ENCODE measurements at regions not wholly inside any gene's neighbourhood (a gene's known extent, or its start where the extent isn't known, plus 50 kb on each side); places are given as distances from the start of the nearest gene placed in this dataset.
"Not testable (repeated sequence)": the region's sequence is repeated elsewhere in the genome, so short reads cannot be mapped to it uniquely, and the experiment has no call there.

- Histone ChIP-seq H3K27ac (ENCODE audit: insufficient read depth in 1 of 2, low read depth in 1 of 2, low read length in 2 of 2, poor library complexity in 1 of 2, severe bottlenecking in 2 of 2) (no peak overlapping the region), H3K9me3 (ENCODE audit: control extremely low read depth in 1 of 5, control insufficient read depth in 4 of 5, insufficient read depth in 2 of 5, low read depth in 1 of 5, low read length in 4 of 5) (no peaks in the 10 kb centered on the region), H3K36me3 (ENCODE audit: control insufficient read depth in 4 of 4, insufficient read depth in 4 of 4, low read length in 3 of 4) (no peaks in the 10 kb centered on the region), H3K4me1 (ENCODE audit: control extremely low read depth in 1 of 4, control insufficient read depth in 4 of 4, insufficient read depth in 4 of 4, low read length in 3 of 4) (no peaks in the 10 kb centered on the region), H3K4me3 (ENCODE audit: control insufficient read depth in 1 of 7, extremely low read depth in 1 of 7, insufficient read depth in 4 of 7, low read depth in 2 of 7, low read length in 6 of 7) (no peak overlapping the region), H3K27me3 (replicated peaks in 2 of 5; ENCODE audit: control insufficient read depth in 4 of 5, insufficient read depth in 5 of 5, low read length in 4 of 5) (peaks cover 0 to 2% (median 0%) of the 10 kb centered on the region in 5 experiments)
- ChIA-PET POLR2A (no interaction called here), CTCF (interaction anchor here (0.6 to 1.4 kb wide), 4 partner anchors 8 to 917 kb away, joined by 3 to 4 read pairs (median 3); no protein-coding TSS in a partner anchor)
- peak in 2 of 3 donors; percentile 15 to 26 for DNase-seq
- WGBS (ENCODE audit: insufficient coverage): 80% methylated on average over 1 of the region's 5 CpGs
Observed at GRCh38 chr13:62119739-62120700, 704.4 kb upstream of the PCDH20 start.

DNA sequence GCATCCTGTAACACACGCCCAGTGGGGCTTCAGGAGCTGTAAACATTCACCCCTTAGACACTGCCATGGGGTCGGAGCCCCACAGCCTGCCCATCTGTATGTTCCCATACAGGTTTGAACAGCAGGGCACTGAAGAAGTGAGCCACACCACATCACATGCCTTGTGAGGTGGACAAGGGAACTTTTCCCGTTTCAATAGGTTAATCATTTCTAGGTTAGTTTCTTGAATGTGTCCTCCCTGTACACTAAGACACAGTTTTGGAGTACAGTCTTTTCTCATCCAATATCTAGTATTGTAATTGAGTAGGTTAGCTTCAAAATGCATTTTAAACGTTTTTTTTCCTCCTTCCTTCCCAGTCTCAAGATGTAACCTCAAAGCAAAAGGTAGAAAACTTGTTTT, 700.2 kb upstream of the PCDH20 start:
- ChIA-PET CTCF (no interaction called here), POLR2A (no interaction called here)
- WGBS (ENCODE audit: insufficient coverage): 100% methylated on average over 2 of the region's 4 CpGs
- Histone ChIP-seq H3K36me3 (ENCODE audit: control insufficient read depth in 4 of 4, insufficient read depth in 4 of 4, low read length in 3 of 4) (no peaks in the 10 kb centered on the region), H3K4me1 (ENCODE audit: control extremely low read depth in 1 of 4, control insufficient read depth in 4 of 4, insufficient read depth in 4 of 4, low read length in 3 of 4) (no peaks in the 10 kb centered on the region), H3K4me3 (ENCODE audit: control insufficient read depth in 1 of 7, extremely low read depth in 1 of 7, insufficient read depth in 4 of 7, low read depth in 2 of 7, low read length in 6 of 7) (no peak overlapping the region), H3K27me3 (replicated peaks in 2 of 5; ENCODE audit: control insufficient read depth in 4 of 5, insufficient read depth in 5 of 5, low read length in 4 of 5) (peaks cover 0 to under 1% (median 0%) of the 10 kb centered on the region in 5 experiments), H3K9me3 (ENCODE audit: control extremely low read depth in 1 of 5, control insufficient read depth in 4 of 5, insufficient read depth in 2 of 5, low read depth in 1 of 5, low read length in 4 of 5) (no peaks in the 10 kb centered on the region), H3K27ac (ENCODE audit: insufficient read depth in 1 of 2, low read depth in 1 of 2, low read length in 2 of 2, poor library complexity in 1 of 2, severe bottlenecking in 2 of 2) (no peak overlapping the region)
- DNase-seq: no peak

- Histone ChIP-seq H3K27me3 (replicated peaks in 2 of 5; ENCODE audit: control insufficient read depth in 4 of 5, insufficient read depth in 5 of 5, low read length in 4 of 5) (no peaks in the 10 kb centered on the region), H3K36me3 (ENCODE audit: control insufficient read depth in 4 of 4, insufficient read depth in 4 of 4, low read length in 3 of 4) (no peaks in the 10 kb centered on the region), H3K9me3 (ENCODE audit: control extremely low read depth in 1 of 5, control insufficient read depth in 4 of 5, insufficient read depth in 2 of 5, low read depth in 1 of 5, low read length in 4 of 5) (no peaks in the 10 kb centered on the region), H3K4me1 (ENCODE audit: control extremely low read depth in 1 of 4, control insufficient read depth in 4 of 4, insufficient read depth in 4 of 4, low read length in 3 of 4) (no peaks in the 10 kb centered on the region), H3K27ac (ENCODE audit: insufficient read depth in 1 of 2, low read depth in 1 of 2, low read length in 2 of 2, poor library complexity in 1 of 2, severe bottlenecking in 2 of 2) (no peak overlapping the region), H3K4me3 (ENCODE audit: control insufficient read depth in 1 of 7, extremely low read depth in 1 of 7, insufficient read depth in 4 of 7, low read depth in 2 of 7, low read length in 6 of 7) (no peak overlapping the region)
- DNase-seq: no peak
- 100% methylated on average over 1 of the region's 3 CpGs for WGBS (ENCODE audit: insufficient coverage)
- POLR2A ChIA-PET: no interaction called here
- CTCF ChIA-PET: no interaction called here
Observed at GRCh38 chr13:62113179-62113578, 697.5 kb upstream of the PCDH20 start.

- Histone ChIP-seq H3K27ac (ENCODE audit: insufficient read depth in 1 of 2, low read depth in 1 of 2, low read length in 2 of 2, poor library complexity in 1 of 2, severe bottlenecking in 2 of 2) (no peak overlapping the region), H3K9me3 (ENCODE audit: control extremely low read depth in 1 of 5, control insufficient read depth in 4 of 5, insufficient read depth in 2 of 5, low read depth in 1 of 5, low read length in 4 of 5) (no peaks in the 10 kb centered on the region), H3K4me3 (ENCODE audit: control insufficient read depth in 1 of 7, extremely low read depth in 1 of 7, insufficient read depth in 4 of 7, low read depth in 2 of 7, low read length in 6 of 7) (no peak overlapping the region), H3K36me3 (ENCODE audit: control insufficient read depth in 4 of 4, insufficient read depth in 4 of 4, low read length in 3 of 4) (no peaks in the 10 kb centered on the region), H3K27me3 (replicated peaks in 2 of 5; ENCODE audit: control insufficient read depth in 4 of 5, insufficient read depth in 5 of 5, low read length in 4 of 5) (no peaks in the 10 kb centered on the region), H3K4me1 (ENCODE audit: control extremely low read depth in 1 of 4, control insufficient read depth in 4 of 4, insufficient read depth in 4 of 4, low read length in 3 of 4) (no peaks in the 10 kb centered on the region)
- ChIA-PET POLR2A (no interaction called here), CTCF (no interaction called here)
- no peak for DNase-seq
- 100% methylated on average over 1 of the region's 4 CpGs for WGBS (ENCODE audit: insufficient coverage)
Observed at GRCh38 chr13:62110079-62110478, 694.4 kb upstream of the PCDH20 start.

DNA sequence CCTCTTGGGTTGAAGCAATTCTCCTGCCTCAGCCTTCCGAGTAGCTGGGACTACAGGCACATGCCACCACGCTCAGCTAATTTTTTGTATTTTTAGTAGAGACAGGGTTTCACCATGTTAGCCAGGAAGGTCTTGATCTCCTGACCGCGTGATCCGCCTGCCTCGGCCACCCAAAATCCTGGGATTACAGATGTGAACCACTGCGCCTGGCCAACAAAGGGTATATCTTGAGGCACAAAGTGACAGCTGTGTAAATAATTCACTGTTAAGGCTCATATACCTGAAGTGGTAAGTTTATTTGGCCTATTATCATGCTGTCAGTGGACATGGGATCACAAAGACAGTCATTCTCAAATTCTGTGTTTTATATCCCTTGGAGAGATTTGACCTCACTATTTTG, 688.5 kb upstream of the PCDH20 start:
- H3K4me3 ChIP-seq (ENCODE audit: control insufficient read depth in 1 of 7, extremely low read depth in 1 of 7, insufficient read depth in 4 of 7, low read depth in 2 of 7, low read length in 6 of 7); CTCF ChIA-PET; H3K36me3 ChIP-seq (ENCODE audit: control insufficient read depth in 4 of 4, insufficient read depth in 4 of 4, low read length in 3 of 4); H3K9me3 ChIP-seq (ENCODE audit: control extremely low read depth in 1 of 5, control insufficient read depth in 4 of 5, insufficient read depth in 2 of 5, low read depth in 1 of 5, low read length in 4 of 5); DNase-seq; H3K4me1 ChIP-seq (ENCODE audit: control extremely low read depth in 1 of 4, control insufficient read depth in 4 of 4, insufficient read depth in 4 of 4, low read length in 3 of 4); H3K27me3 ChIP-seq (replicated peaks in 2 of 5; ENCODE audit: control insufficient read depth in 4 of 5, insufficient read depth in 5 of 5, low read length in 4 of 5); POLR2A ChIA-PET; H3K27ac ChIP-seq (ENCODE audit: insufficient read depth in 1 of 2, low read depth in 1 of 2, low read length in 2 of 2, poor library complexity in 1 of 2, severe bottlenecking in 2 of 2): not testable (repeated sequence)
- WGBS (ENCODE audit: insufficient coverage): 87% methylated on average over 5 of the region's 7 CpGs

GRCh38 chr13:62096652-62097051, 681.0 kb upstream of the PCDH20 start:
- no CpG with 5 or more reads among the region's 1 CpG for WGBS (ENCODE audit: insufficient coverage)
- Histone ChIP-seq H3K36me3 (ENCODE audit: control insufficient read depth in 4 of 4, insufficient read depth in 4 of 4, low read length in 3 of 4) (no peaks in the 10 kb centered on the region), H3K27me3 (replicated peaks in 2 of 5; ENCODE audit: control insufficient read depth in 4 of 5, insufficient read depth in 5 of 5, low read length in 4 of 5) (no peaks in the 10 kb centered on the region), H3K9me3 (ENCODE audit: control extremely low read depth in 1 of 5, control insufficient read depth in 4 of 5, insufficient read depth in 2 of 5, low read depth in 1 of 5, low read length in 4 of 5) (no peaks in the 10 kb centered on the region), H3K27ac (ENCODE audit: insufficient read depth in 1 of 2, low read depth in 1 of 2, low read length in 2 of 2, poor library complexity in 1 of 2, severe bottlenecking in 2 of 2) (no peak overlapping the region), H3K4me1 (ENCODE audit: control extremely low read depth in 1 of 4, control insufficient read depth in 4 of 4, insufficient read depth in 4 of 4, low read length in 3 of 4) (no peaks in the 10 kb centered on the region), H3K4me3 (ENCODE audit: control insufficient read depth in 1 of 7, extremely low read depth in 1 of 7, insufficient read depth in 4 of 7, low read depth in 2 of 7, low read length in 6 of 7) (no peak overlapping the region)
- no peak for DNase-seq
- ChIA-PET CTCF (interaction anchor here (1.3 kb wide), 1 partner anchor 9 kb away, joined by 4 read pairs; no protein-coding TSS in a partner anchor), POLR2A (no interaction called here)

- no peaks in the 10 kb centered on the region for H3K27me3 ChIP-seq (replicated peaks in 2 of 5; ENCODE audit: control insufficient read depth in 4 of 5, insufficient read depth in 5 of 5, low read length in 4 of 5)
Observed at GRCh38 chr13:62094932-62095331, 679.3 kb upstream of the PCDH20 start.

More at GRCh38 chr13:62094932-62095331, 679.3 kb upstream of the PCDH20 start:
- no peak for DNase-seq
- CTCF ChIA-PET: no interaction called here
- Histone ChIP-seq H3K4me1 (ENCODE audit: control extremely low read depth in 1 of 4, control insufficient read depth in 4 of 4, insufficient read depth in 4 of 4, low read length in 3 of 4) (no peaks in the 10 kb centered on the region), H3K36me3 (ENCODE audit: control insufficient read depth in 4 of 4, insufficient read depth in 4 of 4, low read length in 3 of 4) (no peaks in the 10 kb centered on the region), H3K27ac (ENCODE audit: insufficient read depth in 1 of 2, low read depth in 1 of 2, low read length in 2 of 2, poor library complexity in 1 of 2, severe bottlenecking in 2 of 2) (no peak overlapping the region), H3K9me3 (ENCODE audit: control extremely low read depth in 1 of 5, control insufficient read depth in 4 of 5, insufficient read depth in 2 of 5, low read depth in 1 of 5, low read length in 4 of 5) (no peaks in the 10 kb centered on the region), H3K4me3 (ENCODE audit: control insufficient read depth in 1 of 7, extremely low read depth in 1 of 7, insufficient read depth in 4 of 7, low read depth in 2 of 7, low read length in 6 of 7) (no peak overlapping the region)
- POLR2A ChIA-PET: no interaction called here
- WGBS (ENCODE audit: insufficient coverage): no CpG with 5 or more reads among the region's 1 CpG
